ENCODE measurements at regions not wholly inside any gene's neighbourhood (a gene's known extent, or its start where the extent isn't known, plus 50 kb on each side); places are given as distances from the start of the nearest gene placed in this dataset.
A peak's percentile ranks its signal among the peaks of the same experiment; 100 is the strongest.

DNA sequence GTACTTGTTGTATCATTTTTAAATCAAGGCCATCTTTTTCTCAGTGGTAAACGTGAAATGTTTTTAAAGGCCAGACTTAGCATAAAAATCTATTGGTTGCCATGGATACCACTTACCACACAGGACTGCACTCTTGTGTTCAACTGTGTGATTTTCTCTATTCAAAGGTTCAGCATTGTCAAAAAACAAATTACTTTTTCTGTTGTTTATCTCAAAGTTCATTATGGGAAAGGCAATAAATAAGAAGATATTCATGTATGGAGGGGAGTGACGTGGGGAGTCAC, 231.0 kb upstream of the GATB start:
- CTCF ChIA-PET: no interaction called here
- no peak for ATAC-seq

DNA sequence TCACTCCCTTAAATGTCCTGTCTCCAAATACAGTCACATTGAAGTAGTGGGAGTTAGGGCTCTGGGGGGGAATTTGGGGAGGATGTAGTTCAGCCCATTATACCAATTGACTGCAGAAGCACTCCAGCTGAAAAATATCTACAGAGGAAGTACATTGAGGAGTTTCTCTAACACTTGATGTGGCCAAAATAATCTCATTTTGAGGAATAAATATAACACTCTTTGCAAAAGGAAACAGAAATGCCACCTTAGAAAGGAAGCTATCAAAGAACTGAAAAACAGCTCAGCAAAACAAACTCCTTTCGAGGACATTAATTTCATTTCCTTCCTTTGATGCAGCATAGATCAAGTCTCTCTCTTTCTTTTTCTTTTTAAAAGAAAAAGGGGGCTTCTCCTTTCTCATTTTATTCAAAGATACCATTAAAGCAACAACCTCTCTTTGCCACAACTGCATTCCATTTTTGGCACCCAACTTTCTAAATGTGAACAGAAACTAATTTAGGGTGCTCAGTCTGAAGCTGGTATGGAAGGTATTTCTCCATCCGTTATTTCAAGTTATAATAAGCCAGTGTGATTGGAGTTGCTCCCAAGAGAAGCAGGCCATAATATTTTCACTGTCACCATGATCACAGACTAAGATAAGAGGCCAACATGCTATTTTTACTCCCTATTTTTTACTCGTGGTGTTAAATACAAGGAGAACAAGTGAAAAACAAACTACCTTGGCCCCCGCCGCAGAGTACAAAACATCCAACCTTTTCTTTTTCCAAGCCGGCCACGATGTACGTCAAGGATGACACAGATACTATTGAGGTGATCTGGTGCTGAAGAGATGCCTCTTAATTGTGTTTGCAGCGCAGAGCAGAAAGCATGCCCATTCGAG, 230.4 kb upstream of the GATB start:
- H3K9me3 ChIP-seq (ENCODE audit: control insufficient read depth in 2 of 3, low read length in 3 of 3): no peaks in the 10 kb centered on the region
- Mint-ChIP-seq H3K36me3 (peaks cover 0 to 23% (median 3%) of the 10 kb centered on the region in 5 donors), H3K27me3 (peaks cover 0 to 2% (median 0%) of the 10 kb centered on the region in 5 donors), H3K9me3 (peaks cover 0 to 13% (median 3%) of the 10 kb centered on the region in 11 donors), H3K27ac (peak overlapping the region; percentile 77 to 92 (median 90)), H3K4me1 (peaks cover 38 to 74% (median 56%) of the 10 kb centered on the region in 7 donors), H3K4me3 (peak overlapping the region; percentile 39 to 84 (median 76))
- H3K4me1 ChIP-seq (ENCODE audit: control insufficient read depth in 2 of 2, insufficient read depth in 2 of 2, low read length in 2 of 2): peaks cover 48 to 51% of the 10 kb centered on the region in 2 donors
- no peaks in the 10 kb centered on the region for H3K36me3 ChIP-seq (ENCODE audit: control insufficient read depth in 2 of 3, insufficient read depth in 3 of 3, low read length in 3 of 3)
- no peak overlapping the region for H3K4me3 ChIP-seq (ENCODE audit: low read length)
- H3K27me3 ChIP-seq (ENCODE audit: control insufficient read depth in 2 of 2, insufficient read depth in 2 of 2, low read length in 2 of 2): no peaks in the 10 kb centered on the region
- ATAC-seq (peak; percentile 57), DNase-seq (peak in 6 of 9 donors; percentile 39 to 69 (median 54))
- CTCF ChIA-PET: interaction anchor here (0.8 kb wide), 1 partner anchor 358 kb away, joined by 3 read pairs; no protein-coding TSS in a partner anchor
- H3K27ac ChIP-seq (ENCODE audit: low read depth, low read length): peak overlapping the region; percentile 50
- intact Hi-C loops (cut with micrococcal nuclease): loop anchor here in 1 of 2 donors (2.0 to 5.0 kb wide), 4 partner anchors 20 to 361 kb away; partner anchors contain the start of gene GATB
- POLR2A ChIA-PET: interaction anchor here (0.9 to 2.3 kb wide), 2 partner anchors 12 to 110 kb away, joined by 3 to 9 read pairs; no protein-coding TSS in a partner anchor

More for the DNA sequence above, 231.0 kb upstream of the GATB start:
- peaks cover 0 to 24% (median 3%) of the 10 kb centered on the region in 5 donors for H3K36me3 Mint-ChIP-seq
- Histone ChIP-seq H3K4me1 (ENCODE audit: control insufficient read depth in 2 of 2, insufficient read depth in 2 of 2, low read length in 2 of 2) (peaks cover 48 to 51% of the 10 kb centered on the region in 2 donors), H3K4me3 (ENCODE audit: low read length) (no peak overlapping the region), H3K27me3 (ENCODE audit: control insufficient read depth in 2 of 2, insufficient read depth in 2 of 2, low read length in 2 of 2) (no peaks in the 10 kb centered on the region), H3K27ac (ENCODE audit: low read depth, low read length) (peak overlapping the region; percentile 50), H3K36me3 (ENCODE audit: control insufficient read depth in 2 of 3, insufficient read depth in 3 of 3, low read length in 3 of 3) (no peaks in the 10 kb centered on the region), H3K9me3 (ENCODE audit: control insufficient read depth in 2 of 3, low read length in 3 of 3) (no peaks in the 10 kb centered on the region)
- intact Hi-C loops (cut with micrococcal nuclease): loop anchor here in 1 of 2 donors (2.0 to 5.0 kb wide), 4 partner anchors 19 to 360 kb away; partner anchors contain the start of gene GATB
- DNase-seq: no peak
- POLR2A ChIA-PET: no interaction called here
- H3K9me3 Mint-ChIP-seq: peaks cover 0 to 13% (median 2%) of the 10 kb centered on the region in 11 donors
- peak overlapping the region in 8 of 10 donors; percentile 25 to 84 (median 76) for H3K4me3 Mint-ChIP-seq
- H3K4me1 Mint-ChIP-seq: peaks cover 38 to 75% (median 56%) of the 10 kb centered on the region in 7 donors
- H3K27ac Mint-ChIP-seq: peak overlapping the region; percentile 77 to 92 (median 90)
- H3K27me3 Mint-ChIP-seq: no peaks in the 10 kb centered on the region

DNA sequence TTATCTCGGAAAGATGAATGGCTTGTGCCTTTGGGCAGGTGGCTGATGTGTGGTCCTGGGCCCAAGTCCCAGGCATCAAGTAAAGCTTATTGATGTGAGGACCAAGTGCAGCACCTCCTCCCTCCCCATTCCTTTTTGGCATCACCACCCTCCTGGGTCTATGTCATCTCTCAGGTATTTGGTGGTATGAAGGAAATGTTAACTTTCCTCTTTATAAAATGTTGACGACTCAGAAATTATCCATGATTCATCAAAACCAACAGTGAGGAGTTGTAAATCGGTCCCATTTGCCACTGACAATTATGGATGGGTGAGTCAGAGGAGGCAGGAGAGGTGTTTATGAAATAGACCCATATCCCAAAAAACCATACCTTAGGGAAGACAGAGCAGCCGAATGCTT, 229.4 kb upstream of the GATB start:
- H3K27ac Mint-ChIP-seq: peak overlapping the region; percentile 77 to 92 (median 90)
- no peak for DNase-seq

DNA sequence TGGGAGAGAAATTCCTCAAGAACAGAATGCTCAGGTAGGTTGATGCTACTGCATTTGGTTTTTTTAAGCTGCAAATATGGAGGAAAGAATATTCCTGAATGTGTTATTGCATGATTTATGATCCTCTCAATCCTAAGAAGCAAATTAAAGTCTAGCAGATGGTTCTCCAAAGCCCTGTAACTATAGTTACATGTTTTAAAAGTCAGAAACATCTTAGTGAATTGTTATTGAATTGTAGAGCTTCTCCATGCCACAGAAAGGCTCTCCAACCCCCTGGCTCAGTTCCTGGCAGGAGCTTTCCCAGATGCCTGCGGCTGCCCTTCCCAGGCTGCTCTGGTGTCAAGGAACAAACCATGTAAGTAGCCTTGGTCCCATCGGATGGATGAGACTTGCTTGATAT, 227.8 kb upstream of the GATB start:
- Histone ChIP-seq H3K4me1 (ENCODE audit: control insufficient read depth in 2 of 2, insufficient read depth in 2 of 2, low read length in 2 of 2) (peaks cover 41 to 42% of the 10 kb centered on the region in 2 donors), H3K27ac (ENCODE audit: low read depth, low read length) (no peak overlapping the region), H3K36me3 (ENCODE audit: control insufficient read depth in 2 of 3, insufficient read depth in 3 of 3, low read length in 3 of 3) (no peaks in the 10 kb centered on the region), H3K9me3 (ENCODE audit: control insufficient read depth in 2 of 3, low read length in 3 of 3) (no peaks in the 10 kb centered on the region), H3K27me3 (ENCODE audit: control insufficient read depth in 2 of 2, insufficient read depth in 2 of 2, low read length in 2 of 2) (no peaks in the 10 kb centered on the region), H3K4me3 (ENCODE audit: low read length) (no peak overlapping the region)
- Mint-ChIP-seq H3K4me1 (peaks cover 31 to 50% (median 48%) of the 10 kb centered on the region in 7 donors), H3K4me3 (no peak overlapping the region), H3K9me3 (peaks cover 0 to 8% (median 0%) of the 10 kb centered on the region in 11 donors), H3K27me3 (peaks cover 0 to 2% (median 0%) of the 10 kb centered on the region in 5 donors), H3K27ac (peak overlapping the region in 3 of 9 donors; percentile 25 to 62 (median 30)), H3K36me3 (peaks cover 0 to 8% (median 0%) of the 10 kb centered on the region in 5 donors)
- intact Hi-C loops (cut with micrococcal nuclease): no loop called here
- no peak for ATAC-seq
- no peak for DNase-seq
- ChIA-PET CTCF (no interaction called here), POLR2A (no interaction called here)

More for the DNA sequence above, 229.4 kb upstream of the GATB start:
- peak overlapping the region in 4 of 10 donors; percentile 18 to 84 (median 76) for H3K4me3 Mint-ChIP-seq
- H3K4me1 Mint-ChIP-seq: peaks cover 38 to 64% (median 56%) of the 10 kb centered on the region in 7 donors
- ChIA-PET CTCF (interaction anchor here (0.7 kb wide), 2 partner anchors 86 to 110 kb away, joined by 3 read pairs; no protein-coding TSS in a partner anchor), POLR2A (interaction anchor here (2.3 kb wide), 1 partner anchor 111 kb away, joined by 9 read pairs; no protein-coding TSS in a partner anchor)
- no peaks in the 10 kb centered on the region for H3K9me3 ChIP-seq (ENCODE audit: control insufficient read depth in 2 of 3, low read length in 3 of 3)
- no peak overlapping the region for H3K4me3 ChIP-seq (ENCODE audit: low read length)
- no peak for ATAC-seq
- H3K27me3 Mint-ChIP-seq: peaks cover 0 to 2% (median 0%) of the 10 kb centered on the region in 5 donors
- peaks cover 0 to 9% (median 3%) of the 10 kb centered on the region in 11 donors for H3K9me3 Mint-ChIP-seq
- H3K27me3 ChIP-seq (ENCODE audit: control insufficient read depth in 2 of 2, insufficient read depth in 2 of 2, low read length in 2 of 2): no peaks in the 10 kb centered on the region
- peaks cover 0 to 17% (median 0%) of the 10 kb centered on the region in 5 donors for H3K36me3 Mint-ChIP-seq
- peaks cover 48 to 51% of the 10 kb centered on the region in 2 donors for H3K4me1 ChIP-seq (ENCODE audit: control insufficient read depth in 2 of 2, insufficient read depth in 2 of 2, low read length in 2 of 2)
- no peaks in the 10 kb centered on the region for H3K36me3 ChIP-seq (ENCODE audit: control insufficient read depth in 2 of 3, insufficient read depth in 3 of 3, low read length in 3 of 3)
- H3K27ac ChIP-seq (ENCODE audit: low read depth, low read length): no peak overlapping the region
- intact Hi-C loops (cut with micrococcal nuclease): loop anchor here in 1 of 2 donors (2.0 to 5.0 kb wide), 4 partner anchors 21 to 362 kb away; partner anchors contain the start of gene GATB

DNA sequence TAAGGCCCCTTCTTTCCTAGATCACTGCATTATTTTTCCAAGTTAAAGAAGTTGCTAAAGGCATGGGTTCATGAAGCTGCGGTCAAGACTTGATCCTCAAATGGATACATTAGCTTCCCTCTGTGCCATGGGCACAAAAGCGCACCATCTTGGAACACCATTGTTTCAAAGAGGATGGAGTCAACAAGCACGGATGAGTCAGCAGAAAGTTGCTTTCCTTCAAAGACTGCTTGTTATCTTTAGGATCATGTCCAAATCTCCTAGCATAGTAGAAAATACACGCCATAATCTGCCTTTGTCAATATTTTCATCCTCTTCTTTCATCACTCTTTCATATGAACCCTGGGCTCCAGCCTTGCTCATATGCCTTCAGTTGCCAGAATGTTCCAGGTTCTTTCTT, 226.8 kb upstream of the GATB start:
- Histone ChIP-seq H3K36me3 (ENCODE audit: control insufficient read depth in 2 of 3, insufficient read depth in 3 of 3, low read length in 3 of 3) (no peaks in the 10 kb centered on the region), H3K4me3 (ENCODE audit: low read length) (no peak overlapping the region), H3K27me3 (ENCODE audit: control insufficient read depth in 2 of 2, insufficient read depth in 2 of 2, low read length in 2 of 2) (no peaks in the 10 kb centered on the region), H3K9me3 (ENCODE audit: control insufficient read depth in 2 of 3, low read length in 3 of 3) (no peaks in the 10 kb centered on the region), H3K4me1 (ENCODE audit: control insufficient read depth in 2 of 2, insufficient read depth in 2 of 2, low read length in 2 of 2) (peaks cover 32 to 33% of the 10 kb centered on the region in 2 donors), H3K27ac (ENCODE audit: low read depth, low read length) (no peak overlapping the region)
- Mint-ChIP-seq H3K4me3 (no peak overlapping the region), H3K4me1 (peaks cover 22 to 40% (median 38%) of the 10 kb centered on the region in 7 donors), H3K36me3 (peaks cover 0 to 5% (median 0%) of the 10 kb centered on the region in 5 donors), H3K27ac (no peak overlapping the region), H3K9me3 (peaks cover 0 to 5% (median 0%) of the 10 kb centered on the region in 11 donors), H3K27me3 (peaks cover 0 to 7% (median 0%) of the 10 kb centered on the region in 5 donors)
- intact Hi-C loops (cut with micrococcal nuclease): no loop called here
- ATAC-seq (no peak), DNase-seq (no peak)
- ChIA-PET POLR2A (no interaction called here), CTCF (no interaction called here)

DNA sequence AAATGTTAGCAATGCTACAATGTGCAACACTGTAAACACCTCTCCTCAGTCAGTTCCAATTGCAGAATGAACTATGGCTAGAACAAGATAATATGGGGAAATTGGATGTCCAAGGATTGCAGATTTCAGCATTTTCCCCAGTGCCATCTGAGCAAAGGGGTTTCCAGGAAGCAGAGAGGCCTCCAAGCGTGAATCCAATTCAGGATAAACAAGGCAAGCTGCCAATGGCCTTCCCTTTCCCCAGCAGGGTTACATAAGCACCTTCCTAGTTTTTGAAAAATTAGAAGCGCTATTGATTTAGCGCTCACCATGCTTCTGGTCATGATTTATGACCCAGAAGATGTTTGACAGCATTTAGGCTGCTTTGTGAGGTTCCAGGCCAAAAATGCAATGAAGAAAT, 223.0 kb upstream of the GATB start:
- intact Hi-C loops (cut with micrococcal nuclease): no loop called here

More for the DNA sequence above, 223.0 kb upstream of the GATB start:
- Histone ChIP-seq H3K27me3 (ENCODE audit: control insufficient read depth in 2 of 2, insufficient read depth in 2 of 2, low read length in 2 of 2) (no peaks in the 10 kb centered on the region), H3K4me1 (ENCODE audit: control insufficient read depth in 2 of 2, insufficient read depth in 2 of 2, low read length in 2 of 2) (no peaks in the 10 kb centered on the region), H3K27ac (ENCODE audit: low read depth, low read length) (no peak overlapping the region), H3K4me3 (ENCODE audit: low read length) (no peak overlapping the region), H3K36me3 (ENCODE audit: control insufficient read depth in 2 of 3, insufficient read depth in 3 of 3, low read length in 3 of 3) (no peaks in the 10 kb centered on the region), H3K9me3 (ENCODE audit: control insufficient read depth in 2 of 3, low read length in 3 of 3) (no peaks in the 10 kb centered on the region)
- ATAC-seq (no peak), DNase-seq (no peak)
- H3K4me1 Mint-ChIP-seq: peaks cover 0 to 10% (median 3%) of the 10 kb centered on the region in 7 donors
- ChIA-PET CTCF (no interaction called here), POLR2A (interaction anchor here (0.6 kb wide), 1 partner anchor 795 kb away, joined by 3 read pairs; no protein-coding TSS in a partner anchor)
- H3K36me3 Mint-ChIP-seq: peaks cover 0 to 9% (median 0%) of the 10 kb centered on the region in 5 donors
- H3K9me3 Mint-ChIP-seq: peaks cover 0 to 16% (median 5%) of the 10 kb centered on the region in 11 donors
- peaks cover 0 to 7% (median 0%) of the 10 kb centered on the region in 5 donors for H3K27me3 Mint-ChIP-seq
- H3K4me3 Mint-ChIP-seq: no peak overlapping the region
- no peak overlapping the region for H3K27ac Mint-ChIP-seq
